Endothelial cell of umbilical vein (primary cell): ENCODE measurements at regions not wholly inside any gene's neighbourhood (a gene's known extent, or its start where the extent isn't known, plus 50 kb on each side); places are given as distances from the start of the nearest gene placed in this dataset.

Source experiments
- CTCF ChIP-seq, 2 donors: IDR thresholded peaks; 1 replicate in 1 of 2; 2 replicates in 1 of 2; pipeline ENCODE4 v1.5.1; 2011; ENCODE audit warnings: low read length in 2 of 2, mild to moderate bottlenecking in 2 of 2, moderate library complexity in 2 of 2, control low read depth in 1 of 2, inconsistent platforms in 1 of 2, low read depth in 1 of 2; ENCODE audit not compliant: insufficient read depth in 1 of 2; ENCODE audit errors: extremely low read depth in 1 of 2
- EZH2 ChIP-seq: IDR thresholded peaks from 2 replicates; pipeline ENCODE4 v1.6.1; 2012; ENCODE audit warnings: borderline replicate concordance, low read depth, mild to moderate bottlenecking, moderate library complexity, low read length, inconsistent platforms; ENCODE audit not compliant: severe bottlenecking
- FOS ChIP-seq: IDR thresholded peaks from 2 replicates; pipeline ENCODE4 v1.6.1; 2011; ENCODE audit warnings: mild to moderate bottlenecking, low read length, moderate library complexity, borderline replicate concordance; ENCODE audit not compliant: insufficient read depth

DNA sequence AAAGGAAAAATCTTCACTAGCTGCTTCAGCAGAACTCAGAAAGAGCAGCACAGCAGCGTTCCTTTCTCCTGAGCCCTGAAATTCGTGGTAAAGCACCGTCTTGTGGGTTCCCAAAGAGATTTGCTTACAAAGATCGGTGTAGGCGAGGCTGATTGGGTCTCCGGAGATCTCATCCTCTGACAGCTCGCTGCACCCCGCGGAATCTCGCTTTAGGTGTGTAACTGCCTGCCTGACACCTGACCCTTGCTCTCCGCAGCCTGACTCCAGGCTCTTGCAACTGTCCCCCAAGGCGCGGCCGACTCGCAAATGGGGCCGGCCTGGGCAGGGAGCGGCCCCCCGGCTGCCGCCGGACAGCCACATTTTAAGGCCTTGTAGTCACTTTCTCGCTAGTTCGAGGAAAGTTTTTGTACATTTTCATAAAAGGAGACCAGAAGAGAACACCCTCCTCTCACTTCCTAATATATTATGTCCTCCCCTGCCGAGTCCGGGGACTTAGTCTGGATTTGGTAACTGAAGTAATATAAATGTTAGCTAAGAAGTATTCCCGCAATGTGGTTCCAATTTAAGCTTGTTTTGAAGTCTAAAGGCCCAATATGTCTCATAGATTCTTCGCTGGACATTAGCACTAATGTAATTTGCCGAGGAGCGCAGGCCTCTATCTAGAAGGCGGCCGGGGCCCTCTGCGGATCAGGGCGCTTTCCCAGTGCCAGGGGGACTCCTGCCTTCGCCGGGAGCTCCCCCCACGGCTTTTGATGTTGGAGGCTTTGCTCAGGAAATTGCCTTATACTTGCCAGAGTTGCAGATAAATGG, 177.3 kb upstream of the CDKN3 start:
- TF ChIP-seq CTCF (IDR thresholded peaks at IDR 0.05; ENCODE audit: extremely low read depth in 1 of 2, insufficient read depth in 1 of 2, low read depth in 1 of 2, low read length in 2 of 2) (no peak), EZH2 (no peak), FOS (no peak)
